Type B pancreatic cell (in vitro differentiated cells): ENCODE measurements at regions not wholly inside any gene's neighbourhood (a gene's known extent, or its start where the extent isn't known, plus 50 kb on each side); places are given as distances from the start of the nearest gene placed in this dataset.

Experiments used
- DNase-seq: peaks from one replicate; pipeline ENCODE4 v3.0.0; 2021; ENCODE audit warnings: mixed read lengths; ENCODE audit not compliant: unreplicated experiment; ENCODE audit errors: extremely low spot score
- H3K27ac Mint-ChIP-seq: 2 replicates; pipeline ENCODE4 v1.8.0; 2021; ENCODE audit warnings: mild to moderate bottlenecking, mixed read lengths
- H3K27me3 Mint-ChIP-seq: 2 replicates; pipeline ENCODE4 v1.8.0; 2021; ENCODE audit warnings: mixed read lengths
- H3K36me3 Mint-ChIP-seq: 2 replicates; pipeline ENCODE4 v1.8.0; 2021; ENCODE audit warnings: mixed read lengths
- H3K4me1 Mint-ChIP-seq: one replicate; pipeline ENCODE4 v1.8.0; 2021; ENCODE audit warnings: mixed read lengths; ENCODE audit not compliant: unreplicated experiment
- H3K4me3 Mint-ChIP-seq: 2 replicates; pipeline ENCODE4 v1.8.0; 2021; ENCODE audit warnings: mild to moderate bottlenecking, mixed read lengths
- H3K9me3 Mint-ChIP-seq: 2 replicates; pipeline ENCODE4 v1.8.0; 2021; ENCODE audit warnings: mixed read lengths
- CTCF ChIP-seq: fragments of 200-600 bp; sonication (generic); conservative IDR thresholded peaks from 2 replicates; pipeline ENCODE4 v1.5.0; 2021; ENCODE audit warnings: antibody characterized with exemption, mild to moderate bottlenecking

- no peaks in the 10 kb centered on the region for H3K36me3 Mint-ChIP-seq
- no peak overlapping the region for H3K27ac Mint-ChIP-seq
- H3K9me3 Mint-ChIP-seq = no peaks in the 10 kb centered on the region
- DNase-seq = no peak
- H3K4me1 Mint-ChIP-seq = no peaks in the 10 kb centered on the region
- H3K4me3 Mint-ChIP-seq = no peak overlapping the region
- no peak for TF ChIP-seq CTCF
- H3K27me3 Mint-ChIP-seq = no peaks in the 10 kb centered on the region
Observed at GRCh38 chrX:8037593-8038348, 110.6 kb upstream of the PNPLA4 start.

DNA sequence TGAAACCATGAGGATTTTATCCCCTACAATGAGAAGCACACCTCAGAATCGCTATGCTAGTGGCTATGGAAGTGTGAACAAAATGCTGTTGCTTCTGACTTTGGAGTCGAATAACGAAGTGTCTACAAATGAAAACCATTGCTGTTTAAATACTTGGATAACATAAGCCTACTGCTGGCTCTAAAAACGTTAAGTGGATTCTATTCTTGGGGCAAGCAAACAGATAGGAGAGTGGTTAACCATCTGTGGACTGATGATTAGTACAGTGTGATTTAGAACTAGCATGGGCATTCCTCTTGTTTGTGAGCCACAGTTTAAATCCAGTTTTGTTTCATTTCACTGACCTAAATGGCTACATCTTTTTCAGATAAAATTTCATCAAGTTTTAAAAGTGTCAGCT, 109.7 kb upstream of the PNPLA4 start:
- Mint-ChIP-seq H3K36me3 (no peaks in the 10 kb centered on the region), H3K9me3 (no peaks in the 10 kb centered on the region), H3K27ac (no peak overlapping the region), H3K4me1 (no peaks in the 10 kb centered on the region), H3K4me3 (no peak overlapping the region), H3K27me3 (no peaks in the 10 kb centered on the region)
- TF ChIP-seq CTCF = no peak
- DNase-seq = no peak

DNA sequence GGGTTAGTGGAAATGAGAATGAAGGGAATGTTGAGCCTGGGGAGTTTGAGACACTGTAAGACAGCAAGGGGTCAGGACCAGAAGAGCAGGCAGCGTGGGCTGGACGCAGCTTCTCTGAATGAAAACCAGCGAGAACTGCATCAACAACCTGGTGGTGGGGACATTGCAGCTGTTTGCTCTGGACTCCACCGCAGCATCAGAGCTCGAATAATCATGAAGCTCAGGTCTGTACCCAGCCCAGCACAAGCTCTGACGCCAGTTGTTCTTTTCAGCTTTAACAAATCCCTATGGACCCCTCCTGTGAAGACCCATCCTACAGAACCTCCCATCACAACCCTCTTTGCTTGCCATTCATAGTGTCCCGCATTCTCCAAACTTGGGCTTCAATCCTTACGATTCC, 106.8 kb upstream of the PNPLA4 start:
- Mint-ChIP-seq H3K27ac (no peak overlapping the region), H3K4me1 (no peaks in the 10 kb centered on the region), H3K4me3 (no peak overlapping the region), H3K36me3 (no peaks in the 10 kb centered on the region), H3K9me3 (no peaks in the 10 kb centered on the region), H3K27me3 (no peaks in the 10 kb centered on the region)
- no peak for DNase-seq
- TF ChIP-seq CTCF = no peak

DNA sequence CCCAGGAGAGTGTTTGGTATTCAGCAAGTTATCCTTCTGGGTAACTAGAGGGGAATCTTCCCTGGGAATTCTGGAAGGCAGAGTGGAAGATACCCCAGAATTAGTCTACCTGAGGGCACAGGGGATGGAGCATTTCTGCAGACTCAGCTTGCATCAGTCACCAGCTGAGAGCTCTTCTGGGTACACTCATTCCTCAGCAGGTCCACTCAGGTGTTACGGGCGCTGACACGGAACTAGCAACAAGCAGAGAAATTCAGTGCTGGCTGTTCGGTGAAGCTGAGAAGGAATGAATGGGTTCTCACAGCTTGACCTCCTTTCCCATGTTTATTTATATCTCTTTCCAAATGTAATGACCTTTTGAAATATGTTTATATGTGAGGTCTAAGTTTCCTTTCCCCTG, 106.0 kb upstream of the PNPLA4 start:
- Mint-ChIP-seq H3K27ac (no peak overlapping the region), H3K4me3 (no peak overlapping the region), H3K27me3 (no peaks in the 10 kb centered on the region), H3K36me3 (no peaks in the 10 kb centered on the region), H3K4me1 (no peaks in the 10 kb centered on the region), H3K9me3 (no peaks in the 10 kb centered on the region)
- DNase-seq = no peak
- no peak for TF ChIP-seq CTCF

DNA sequence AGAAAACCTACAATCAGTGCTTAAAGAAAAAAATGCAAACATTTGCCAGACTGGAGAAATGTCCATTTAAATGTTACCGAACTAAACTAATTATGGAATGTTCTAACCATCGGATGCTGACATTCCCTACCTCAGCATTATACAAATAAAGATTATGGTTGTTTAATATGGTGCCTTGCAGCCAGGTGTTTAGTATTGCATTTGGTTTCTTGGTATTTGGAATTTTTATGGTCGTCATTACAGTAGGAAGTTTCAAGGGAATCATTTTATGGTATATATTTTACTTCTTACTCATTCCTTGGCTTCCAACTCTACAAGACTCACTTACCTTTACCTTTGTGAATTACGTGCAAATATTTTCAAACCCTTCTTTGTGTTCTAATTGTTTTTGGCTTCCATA, 103.1 kb upstream of the PNPLA4 start:
- Mint-ChIP-seq H3K27ac (no peak overlapping the region), H3K9me3 (no peaks in the 10 kb centered on the region), H3K36me3 (no peaks in the 10 kb centered on the region), H3K27me3 (no peaks in the 10 kb centered on the region), H3K4me3 (no peak overlapping the region), H3K4me1 (no peaks in the 10 kb centered on the region)
- no peak for DNase-seq
- no peak for TF ChIP-seq CTCF
